ENCODE measurements at regions not wholly inside any gene's neighbourhood (a gene's known extent, or its start where the extent isn't known, plus 50 kb on each side); places are given as distances from the start of the nearest gene placed in this dataset.

GRCh38 chr2:104432401-104432800, 421.5 kb upstream of the POU3F3 start:
- no peak for TF ChIP-seq CTCF (IDR thresholded peaks at IDR 0.05; ENCODE audit: poor library complexity, severe bottlenecking)
- no peak for TF ChIP-seq EZH2 (IDR thresholded peaks at IDR 0.05; ENCODE audit: borderline replicate concordance, insufficient read depth, low read length, poor library complexity, severe bottlenecking)
- TF ChIP-seq RAD21 (conservative IDR thresholded peaks at IDR 0.05), result no peak
- TF ChIP-seq REST (IDR thresholded peaks at IDR 0.05; ENCODE audit: borderline replicate concordance), result no peak
- no peak for TF ChIP-seq POLR2AphosphoS5 (IDR thresholded peaks at IDR 0.05)
- TF ChIP-seq EP300 (conservative IDR thresholded peaks at IDR 0.05; ENCODE audit: poor library complexity, severe bottlenecking), result no peak
